CD14-positive monocyte (primary cell): ENCODE measurements at regions not wholly inside any gene's neighbourhood (a gene's known extent, or its start where the extent isn't known, plus 50 kb on each side); places are given as distances from the start of the nearest gene placed in this dataset.

Experiments used
- DNase-seq, 3 donors: peaks; one replicate each; pipeline ENCODE4 v3.0.0-alpha.2; 2011 to 2022
- H2AFZ ChIP-seq: 2 replicates; pipeline ENCODE4 v1.6.0; 2012; ENCODE audit warnings: mild to moderate bottlenecking, low read depth, low read length, inconsistent platforms; ENCODE audit not compliant: insufficient read depth, poor library complexity, severe bottlenecking
- H3K27ac ChIP-seq, 2 donors: 1 replicate in 1 of 2; 2 replicates in 1 of 2; pipeline ENCODE4 v1.5.1; 2012 to 2013; ENCODE audit warnings: low read length in 2 of 2, control low read depth in 1 of 2, inconsistent platforms in 1 of 2, low read depth in 1 of 2, mild to moderate bottlenecking in 1 of 2
- H3K27me3 ChIP-seq, 2 donors: one replicate each; pipeline versions ENCODE4 v1.6.0 to v1.6.1; 2011 to 2013; ENCODE audit warnings: low read length in 2 of 2; ENCODE audit not compliant: control insufficient read depth in 2 of 2, insufficient read depth in 2 of 2
- H3K36me3 ChIP-seq, 2 donors: replicated peaks in 1 of 2; 1 replicate in 1 of 2; 2 replicates in 1 of 2; pipeline versions ENCODE4 v1.5.1 to v1.6.1; 2012 to 2013; ENCODE audit warnings: low read length in 2 of 2, control low read depth in 1 of 2, inconsistent platforms in 1 of 2, mild to moderate bottlenecking in 1 of 2; ENCODE audit not compliant: insufficient read depth in 2 of 2, control insufficient read depth in 1 of 2
- H3K4me1 ChIP-seq, 2 donors: 1 replicate in 1 of 2; 2 replicates in 1 of 2; pipeline versions ENCODE4 v1.5.1 to v1.6.1; 2012 to 2013; ENCODE audit warnings: low read length in 2 of 2, control low read depth in 1 of 2, inconsistent platforms in 1 of 2, mild to moderate bottlenecking in 1 of 2, moderate library complexity in 1 of 2; ENCODE audit not compliant: insufficient read depth in 2 of 2, control insufficient read depth in 1 of 2
- H3K4me2 ChIP-seq: replicated peaks from 2 replicates; pipeline ENCODE3; 2012; ENCODE audit warnings: low read length, moderate library complexity, mild to moderate bottlenecking; ENCODE audit not compliant: poor library complexity, severe bottlenecking; ENCODE audit errors: extremely low read depth
- H3K4me3 ChIP-seq, 3 experiments: fragments of 200-600 bp in 1 of 3; sonication (generic) in 1 of 3; replicated peaks in 1 of 3; 1 replicate in 2 of 3; 2 replicates in 1 of 3; pipeline ENCODE4 v1.5.1; 2011 to 2013; ENCODE audit warnings: low read length in 3 of 3, mild to moderate bottlenecking in 3 of 3, control low read depth in 2 of 3, low read depth in 2 of 3, inconsistent platforms in 1 of 3, moderate library complexity in 1 of 3
- H3K79me2 ChIP-seq: 2 replicates; pipeline ENCODE4 v1.6.0; 2012; ENCODE audit warnings: mild to moderate bottlenecking, control low read depth, inconsistent platforms, low read length, moderate library complexity; ENCODE audit not compliant: insufficient read depth
- H3K9ac ChIP-seq: 2 replicates; pipeline ENCODE4 v1.6.0; 2017; ENCODE audit warnings: low read length, mild to moderate bottlenecking; ENCODE audit not compliant: insufficient read depth, poor library complexity, severe bottlenecking
- H3K9me3 ChIP-seq, 2 donors: replicated peaks in 1 of 2; 1 replicate in 1 of 2; 2 replicates in 1 of 2; pipeline versions ENCODE4 v1.5.1 to v1.6.1; 2012 to 2013; ENCODE audit warnings: low read length in 2 of 2, control low read depth in 1 of 2; ENCODE audit not compliant: control insufficient read depth in 1 of 2, insufficient read depth in 1 of 2
- H4K20me1 ChIP-seq: 2 replicates; pipeline ENCODE4 v1.6.0; 2012; ENCODE audit warnings: mild to moderate bottlenecking, low read length, control low read depth, moderate library complexity; ENCODE audit not compliant: insufficient read depth
- H3K27ac Mint-ChIP-seq, 7 donors: one replicate each; pipeline ENCODE4 v1.8.0; 2020; ENCODE audit warnings: mild to moderate bottlenecking in 7 of 7, mixed read lengths in 7 of 7, moderate library complexity in 6 of 7, inconsistent platforms in 2 of 7
- H3K27me3 Mint-ChIP-seq, 3 donors: one replicate each; pipeline ENCODE4 v1.8.0; 2021 to 2022; ENCODE audit warnings: low read depth in 3 of 3, mild to moderate bottlenecking in 3 of 3, mixed read lengths in 3 of 3, moderate library complexity in 3 of 3, inconsistent platforms in 1 of 3
- H3K36me3 Mint-ChIP-seq, 2 donors: one replicate each; pipeline ENCODE4 v1.8.0; 2020; ENCODE audit warnings: mixed read lengths in 2 of 2, inconsistent platforms in 1 of 2, mild to moderate bottlenecking in 1 of 2
- H3K4me1 Mint-ChIP-seq: one replicate; pipeline ENCODE4 v1.8.0; 2020; ENCODE audit warnings: mild to moderate bottlenecking, mixed read lengths
- H3K4me3 Mint-ChIP-seq, 2 donors: one replicate each; pipeline ENCODE4 v1.8.0; 2020; ENCODE audit warnings: mild to moderate bottlenecking in 2 of 2, mixed read lengths in 2 of 2, moderate library complexity in 1 of 2
- H3K9me3 Mint-ChIP-seq, 7 donors: one replicate each; pipeline ENCODE4 v1.8.0; 2020 to 2022; ENCODE audit warnings: mixed read lengths in 7 of 7, mild to moderate bottlenecking in 6 of 7, moderate library complexity in 6 of 7, inconsistent platforms in 2 of 7
- CTCF ChIP-seq: fragments of 200-600 bp; IDR thresholded peaks from one replicate; pipeline ENCODE4 v1.8.0; 2022; ENCODE audit warnings: antibody characterized with exemption, mild to moderate bottlenecking
- WGBS: methylation state at CpG from one replicate; pipeline ENCODE4 v1.1.5; 2013; ENCODE audit warnings: missing lambda C conversion rate; ENCODE audit not compliant: insufficient coverage; 5-methylcytosine and 5-hydroxymethylcytosine counted together
- intact Hi-C, 2 donors: fragments of 100-400 bp; cut with micrococcal nuclease; formaldehyde crosslinking; loops; one replicate each; pipeline versions ENCODE4 v1.15.0 to v1.15.1; 2023

- H2AFZ ChIP-seq, result no peak overlapping the region
These were observed 162.1 kb upstream of the ZNF516 start for GRCh38 chr18:76656925-76657827.

GRCh38 chr18:76654577-76654976, 159.5 kb upstream of the ZNF516 start:
- Histone ChIP-seq H3K27me3 (peaks cover 15 to 18% of the 10 kb centered on the region in 2 donors), H4K20me1 (no peaks in the 10 kb centered on the region), H3K9ac (no peak overlapping the region), H3K79me2 (no peaks in the 10 kb centered on the region), H3K36me3 (no peaks in the 10 kb centered on the region), H3K4me1 (peaks cover 3 to 13% of the 10 kb centered on the region in 2 donors), H2AFZ (no peak overlapping the region), H3K4me3 (no peak overlapping the region), H3K27ac (no peak overlapping the region), H3K9me3 (no peaks in the 10 kb centered on the region), H3K4me2 (no peak overlapping the region)
- H3K27ac Mint-ChIP-seq, result no peak overlapping the region
- 83% methylated on average over 4 of the region's 4 CpGs for WGBS
- no peaks in the 10 kb centered on the region for H3K36me3 Mint-ChIP-seq
- peaks cover 11 to 35% (median 30%) of the 10 kb centered on the region in 3 donors for H3K27me3 Mint-ChIP-seq
- intact Hi-C loops, result no loop called here
- no peak for DNase-seq
- TF ChIP-seq CTCF, result no peak
- peaks cover 15% of the 10 kb centered on the region for H3K4me1 Mint-ChIP-seq
- peaks cover 0 to 8% (median 0%) of the 10 kb centered on the region in 7 donors for H3K9me3 Mint-ChIP-seq
- no peak overlapping the region for H3K4me3 Mint-ChIP-seq

More at GRCh38 chr18:76656925-76657827, 162.1 kb upstream of the ZNF516 start:
- DNase-seq, result no peak
- Mint-ChIP-seq H3K27ac (peak overlapping the region in 1 of 7 donors; percentile 47), H3K36me3 (no peaks in the 10 kb centered on the region), H3K9me3 (peaks cover 0 to 2% (median 0%) of the 10 kb centered on the region in 7 donors), H3K4me3 (peak overlapping the region in 1 of 2 donors; percentile 32), H3K27me3 (peaks cover 11 to 24% (median 21%) of the 10 kb centered on the region in 3 donors), H3K4me1 (peaks cover 15% of the 10 kb centered on the region)
- H4K20me1 ChIP-seq, result no peaks in the 10 kb centered on the region
- no peaks in the 10 kb centered on the region for H3K36me3 ChIP-seq
- H3K79me2 ChIP-seq, result no peaks in the 10 kb centered on the region
- no peak overlapping the region for H3K4me3 ChIP-seq
- TF ChIP-seq CTCF, result no peak
- peaks cover 12 to 18% of the 10 kb centered on the region in 2 donors for H3K27me3 ChIP-seq
- no peak overlapping the region for H3K27ac ChIP-seq
- 10% methylated on average over 4 of the region's 8 CpGs for WGBS
- intact Hi-C loops, result no loop called here
- H3K4me2 ChIP-seq, result no peak overlapping the region
- H3K9me3 ChIP-seq, result no peaks in the 10 kb centered on the region
- peaks cover 3 to 13% of the 10 kb centered on the region in 2 donors for H3K4me1 ChIP-seq
- H3K9ac ChIP-seq, result no peak overlapping the region
